ENCODE measurements at regions not wholly inside any gene's neighbourhood (a gene's known extent, or its start where the extent isn't known, plus 50 kb on each side); places are given as distances from the start of the nearest gene placed in this dataset.

DNA sequence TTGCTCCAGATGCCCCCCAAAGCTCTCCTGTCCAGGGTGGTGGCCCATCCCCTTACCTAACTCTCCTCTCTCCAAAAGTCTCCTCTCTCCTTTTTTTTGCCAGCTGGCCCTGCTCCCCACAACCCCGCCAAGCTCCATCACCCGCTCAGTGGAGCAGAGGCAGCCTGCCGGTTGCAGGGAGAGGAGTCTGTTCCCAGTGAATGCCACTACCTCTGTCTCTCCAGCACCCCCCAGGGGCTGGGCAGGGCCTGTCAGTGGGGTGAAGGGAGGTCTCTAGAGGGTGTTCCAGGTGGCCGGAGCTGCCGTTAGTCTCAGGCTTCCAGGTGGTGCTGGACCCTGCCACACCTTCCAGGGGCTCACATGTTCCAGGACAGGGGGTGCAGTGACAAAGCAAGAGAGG, 387.0 kb downstream of the CTTN start:
- H2AFZ ChIP-seq (ENCODE audit: low read depth) = no peak overlapping the region
- peaks cover 0 to 3% of the 10 kb centered on the region in 2 experiments; a peak in 1 of 4 replicates for H3K4me1 ChIP-seq (ENCODE audit: control insufficient read depth in 1 of 2, insufficient read depth in 2 of 2, low read depth in 1 of 2, low read length in 1 of 2)
- no peaks in the 10 kb centered on the region for H3K27me3 ChIP-seq (ENCODE audit: insufficient read depth)
- H3K4me3 ChIP-seq (ENCODE audit: low read depth in 2 of 2, low read length in 1 of 2) = no peak overlapping the region
- no peaks in the 10 kb centered on the region for H3K79me2 ChIP-seq (ENCODE audit: insufficient read depth)
- POLR2A ChIA-PET = no interaction called here
- H3K9ac ChIP-seq = no peak overlapping the region
- no peaks in the 10 kb centered on the region for H3K9me3 ChIP-seq
- TF ChIP-seq TCF12 (IDR thresholded peaks at IDR 0.05) (no peak), SIN3A (IDR thresholded peaks at IDR 0.05; ENCODE audit: borderline replicate concordance, low read depth, low read length) (no peak), TAF1 (IDR thresholded peaks at IDR 0.05; ENCODE audit: borderline replicate concordance, low read depth, low read length) (no peak), JUND (IDR thresholded peaks at IDR 0.05) (no peak), RCOR1 (IDR thresholded peaks at IDR 0.05; ENCODE audit: low read length) (no peak), NRF1 (IDR thresholded peaks at IDR 0.05; ENCODE audit: low read depth, low read length) (no peak), GATA2 (CRISPR knock-in tag; IDR thresholded peaks at IDR 0.05) (no peak), ELF1 (IDR thresholded peaks at IDR 0.05) (no peak), CHD2 (IDR thresholded peaks at IDR 0.05; ENCODE audit: low read length, partially characterized antibody) (no peak), FOSL2 (IDR thresholded peaks at IDR 0.05; ENCODE audit: borderline replicate concordance, low read depth) (no peak), POLR2AphosphoS5 (IDR thresholded peaks at IDR 0.05; ENCODE audit: low read depth, low read length) (no peak), FOXM1 (IDR thresholded peaks at IDR 0.05; ENCODE audit: low read depth) (no peak)
- TF ChIP-seq, protein P1, sequence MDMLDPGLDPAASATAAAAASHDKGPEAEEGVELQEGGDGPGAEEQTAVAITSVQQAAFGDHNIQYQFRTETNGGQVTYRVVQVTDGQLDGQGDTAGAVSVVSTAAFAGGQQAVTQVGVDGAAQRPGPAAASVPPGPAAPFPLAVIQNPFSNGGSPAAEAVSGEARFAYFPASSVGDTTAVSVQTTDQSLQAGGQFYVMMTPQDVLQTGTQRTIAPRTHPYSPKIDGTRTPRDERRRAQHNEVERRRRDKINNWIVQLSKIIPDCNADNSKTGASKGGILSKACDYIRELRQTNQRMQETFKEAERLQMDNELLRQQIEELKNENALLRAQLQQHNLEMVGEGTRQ (IDR thresholded peaks at IDR 0.05; ENCODE audit: borderline replicate concordance, low read depth, low read length) = no peak
- TF ChIP-seq, protein P2, sequence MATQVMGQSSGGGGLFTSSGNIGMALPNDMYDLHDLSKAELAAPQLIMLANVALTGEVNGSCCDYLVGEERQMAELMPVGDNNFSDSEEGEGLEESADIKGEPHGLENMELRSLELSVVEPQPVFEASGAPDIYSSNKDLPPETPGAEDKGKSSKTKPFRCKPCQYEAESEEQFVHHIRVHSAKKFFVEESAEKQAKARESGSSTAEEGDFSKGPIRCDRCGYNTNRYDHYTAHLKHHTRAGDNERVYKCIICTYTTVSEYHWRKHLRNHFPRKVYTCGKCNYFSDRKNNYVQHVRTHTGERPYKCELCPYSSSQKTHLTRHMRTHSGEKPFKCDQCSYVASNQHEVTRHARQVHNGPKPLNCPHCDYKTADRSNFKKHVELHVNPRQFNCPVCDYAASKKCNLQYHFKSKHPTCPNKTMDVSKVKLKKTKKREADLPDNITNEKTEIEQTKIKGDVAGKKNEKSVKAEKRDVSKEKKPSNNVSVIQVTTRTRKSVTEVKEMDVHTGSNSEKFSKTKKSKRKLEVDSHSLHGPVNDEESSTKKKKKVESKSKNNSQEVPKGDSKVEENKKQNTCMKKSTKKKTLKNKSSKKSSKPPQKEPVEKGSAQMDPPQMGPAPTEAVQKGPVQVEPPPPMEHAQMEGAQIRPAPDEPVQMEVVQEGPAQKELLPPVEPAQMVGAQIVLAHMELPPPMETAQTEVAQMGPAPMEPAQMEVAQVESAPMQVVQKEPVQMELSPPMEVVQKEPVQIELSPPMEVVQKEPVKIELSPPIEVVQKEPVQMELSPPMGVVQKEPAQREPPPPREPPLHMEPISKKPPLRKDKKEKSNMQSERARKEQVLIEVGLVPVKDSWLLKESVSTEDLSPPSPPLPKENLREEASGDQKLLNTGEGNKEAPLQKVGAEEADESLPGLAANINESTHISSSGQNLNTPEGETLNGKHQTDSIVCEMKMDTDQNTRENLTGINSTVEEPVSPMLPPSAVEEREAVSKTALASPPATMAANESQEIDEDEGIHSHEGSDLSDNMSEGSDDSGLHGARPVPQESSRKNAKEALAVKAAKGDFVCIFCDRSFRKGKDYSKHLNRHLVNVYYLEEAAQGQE (IDR thresholded peaks at IDR 0.05; ENCODE audit: low read depth, low read length) = no peak
- TF ChIP-seq, protein P3, sequence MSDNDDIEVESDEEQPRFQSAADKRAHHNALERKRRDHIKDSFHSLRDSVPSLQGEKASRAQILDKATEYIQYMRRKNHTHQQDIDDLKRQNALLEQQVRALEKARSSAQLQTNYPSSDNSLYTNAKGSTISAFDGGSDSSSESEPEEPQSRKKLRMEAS (IDR thresholded peaks at IDR 0.05; ENCODE audit: low read depth) = no peak
- TF ChIP-seq, protein P4, sequence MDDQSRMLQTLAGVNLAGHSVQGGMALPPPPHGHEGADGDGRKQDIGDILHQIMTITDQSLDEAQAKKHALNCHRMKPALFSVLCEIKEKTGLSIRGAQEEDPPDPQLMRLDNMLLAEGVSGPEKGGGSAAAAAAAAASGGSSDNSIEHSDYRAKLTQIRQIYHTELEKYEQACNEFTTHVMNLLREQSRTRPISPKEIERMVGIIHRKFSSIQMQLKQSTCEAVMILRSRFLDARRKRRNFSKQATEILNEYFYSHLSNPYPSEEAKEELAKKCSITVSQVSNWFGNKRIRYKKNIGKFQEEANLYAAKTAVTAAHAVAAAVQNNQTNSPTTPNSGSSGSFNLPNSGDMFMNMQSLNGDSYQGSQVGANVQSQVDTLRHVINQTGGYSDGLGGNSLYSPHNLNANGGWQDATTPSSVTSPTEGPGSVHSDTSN (IDR thresholded peaks at IDR 0.05) = no peak
- CTCF ChIA-PET = interaction anchor here (1.1 kb wide), 1 partner anchor 258 kb away, joined by 3 read pairs; no protein-coding TSS in a partner anchor
- 56% methylated on average over 5 of the region's 5 CpGs for WGBS (ENCODE audit: low lambda C conversion rate)
- H3K27ac ChIP-seq (ENCODE audit: low read depth in 2 of 2, low read length in 1 of 2) = no peak overlapping the region
- DNase-seq = no peak
- H3K4me2 ChIP-seq = no peak overlapping the region
- no peaks in the 10 kb centered on the region for H3F3A ChIP-seq (replicated peaks; ENCODE audit: insufficient read depth)
- H4K20me1 ChIP-seq (ENCODE audit: insufficient read depth) = no peaks in the 10 kb centered on the region
- H3K36me3 ChIP-seq (replicated peaks in 1 of 2; ENCODE audit: control insufficient read depth in 1 of 2, insufficient read depth in 2 of 2, low read length in 1 of 2) = no peaks in the 10 kb centered on the region
- no peaks in the 10 kb centered on the region for H3K9me2 ChIP-seq

Measured in SK-N-SH (cell line).